H1 (cell line): ENCODE measurements at regions not wholly inside any gene's neighbourhood (a gene's known extent, or its start where the extent isn't known, plus 50 kb on each side); places are given as distances from the start of the nearest gene placed in this dataset.

Source experiments
- CTCF ChIA-PET: fragments of 300-600 bp; sonication (Branson Sonifier 250); formaldehyde crosslinking; loops from one replicate; lab custom pipeline; 2021; ENCODE audit not compliant: partially characterized antibody; lab: Charles Lee
- POLR2A ChIA-PET: fragments of 300-600 bp; sonication (Branson Sonifier 250); formaldehyde crosslinking; loops from one replicate; lab custom pipeline; 2021; ENCODE audit warnings: inconsistent platforms; ENCODE audit not compliant: partially characterized antibody; lab: Charles Lee
- DNase-seq, 2 experiments: peaks; one replicate each; pipeline versions ENCODE4 v3.0.0 to v3.0.0-alpha.2; 2010 to 2022; ENCODE audit warnings: low spot score in 2 of 2, low read depth in 1 of 2, mixed read lengths in 1 of 2
- FAIRE-seq: peaks from 2 replicates; lab custom pipeline; 2011; peaks lifted over from hg19 to GRCh38; lab: Jason Lieb, UNC
- H2AFZ ChIP-seq: 2 replicates; pipeline ENCODE4 v1.8.1; 2012; ENCODE audit warnings: low read length, inconsistent platforms
- H2AK5ac ChIP-seq: 2 replicates; pipeline ENCODE4 v1.6.1; 2013; ENCODE audit warnings: low read depth, low read length
- H2BK120ac ChIP-seq: replicated peaks from 2 replicates; pipeline ENCODE3; 2013; ENCODE audit warnings: low read depth, low read length, inconsistent platforms
- H2BK12ac ChIP-seq: 2 replicates; pipeline ENCODE4 v1.6.1; 2013; ENCODE audit warnings: low read depth, low read length
- H2BK15ac ChIP-seq: 2 replicates; pipeline ENCODE4 v1.6.1; 2013; ENCODE audit warnings: low read length
- H2BK20ac ChIP-seq: 2 replicates; pipeline ENCODE4 v1.6.1; 2013; ENCODE audit warnings: low read length
- H2BK5ac ChIP-seq: 2 replicates; pipeline ENCODE4 v1.6.1; 2013; ENCODE audit warnings: low read depth, low read length
- H3K14ac ChIP-seq: 2 replicates; pipeline ENCODE4 v1.6.1; 2013; ENCODE audit warnings: inconsistent platforms; ENCODE audit not compliant: insufficient read length
- H3K18ac ChIP-seq: 2 replicates; pipeline ENCODE4 v1.6.1; 2013; ENCODE audit warnings: low read length; ENCODE audit errors: extremely low read depth
- H3K23ac ChIP-seq: 2 replicates; pipeline ENCODE4 v1.6.1; 2013; ENCODE audit warnings: inconsistent platforms; ENCODE audit not compliant: insufficient read length
- H3K23me2 ChIP-seq: 2 replicates; pipeline ENCODE4 v1.6.1; 2013; ENCODE audit warnings: low read depth, low read length
- H3K27ac ChIP-seq: 2 replicates; pipeline ENCODE4 v1.6.1; 2011; ENCODE audit warnings: low read depth, low read length, inconsistent platforms
- H3K27me3 ChIP-seq, 4 experiments: replicated peaks in 1 of 4; 1 replicate in 1 of 4; 2 replicates in 3 of 4; pipeline versions ENCODE4 v1.6.1 to v1.8.1; 2011 to 2013; ENCODE audit warnings: low read length in 3 of 4, mild to moderate bottlenecking in 3 of 4, inconsistent platforms in 2 of 4, mixed read lengths in 2 of 4, moderate library complexity in 1 of 4; ENCODE audit not compliant: control insufficient read depth in 3 of 4, insufficient read depth in 3 of 4; ENCODE audit errors: extremely low read depth in 1 of 4
- H3K36me3 ChIP-seq, 4 experiments: 2 replicates each; pipeline versions ENCODE4 v1.6.1 to v1.8.1; 2011 to 2013; ENCODE audit warnings: mild to moderate bottlenecking in 4 of 4, low read length in 3 of 4, moderate library complexity in 2 of 4, control low read depth in 1 of 4, inconsistent platforms in 1 of 4; ENCODE audit not compliant: insufficient read depth in 4 of 4, control insufficient read depth in 2 of 4
- H3K4ac ChIP-seq: replicated peaks from 2 replicates; pipeline ENCODE3; 2013; ENCODE audit warnings: low read length, low read depth, mixed read lengths, inconsistent platforms; ENCODE audit not compliant: insufficient read length
- H3K4me1 ChIP-seq, 4 experiments: replicated peaks in 1 of 4; 1 replicate in 1 of 4; 2 replicates in 3 of 4; pipeline versions ENCODE4 v1.6.1 to v1.8.1; 2011 to 2013; ENCODE audit warnings: low read length in 3 of 4, inconsistent platforms in 2 of 4, mixed read lengths in 1 of 4; ENCODE audit not compliant: insufficient read depth in 4 of 4, control insufficient read depth in 3 of 4
- H3K4me2 ChIP-seq, 2 experiments: 2 replicates each; pipeline versions ENCODE4 v1.6.1 to v1.8.1; 2011 to 2013; ENCODE audit warnings: low read depth in 2 of 2, low read length in 2 of 2, control low read depth in 1 of 2, inconsistent platforms in 1 of 2, mild to moderate bottlenecking in 1 of 2; ENCODE audit not compliant: insufficient read depth in 1 of 2
- H3K4me3 ChIP-seq, 4 experiments: fragments of 200-600, 300-600 bp in 1 of 4; sonication (generic), shearing (Covaris generic), sonication (Bioruptor Twin) in 1 of 4; 2 replicates each; pipeline versions ENCODE4 v1.5.1 to v1.8.1; 2011 to 2016; ENCODE audit warnings: low read length in 4 of 4, low read depth in 3 of 4, control low read depth in 2 of 4, inconsistent platforms in 2 of 4, mild to moderate bottlenecking in 2 of 4, mixed read lengths in 1 of 4, moderate library complexity in 1 of 4; ENCODE audit not compliant: insufficient read depth in 2 of 4; ENCODE audit errors: extremely low read depth in 1 of 4
- H3K56ac ChIP-seq: replicated peaks from 2 replicates; pipeline ENCODE3; 2013; ENCODE audit warnings: low read depth, mild to moderate bottlenecking, mixed read lengths, low read length, inconsistent platforms; ENCODE audit not compliant: insufficient read length
- H3K79me1 ChIP-seq: 2 replicates; pipeline ENCODE4 v1.6.1; 2013; ENCODE audit warnings: low read depth, low read length, control low read depth
- H3K79me2 ChIP-seq, 2 experiments: 2 replicates each; pipeline versions ENCODE4 v1.6.1 to v1.8.1; 2012 to 2013; ENCODE audit warnings: low read length in 2 of 2, mild to moderate bottlenecking in 2 of 2, inconsistent platforms in 1 of 2; ENCODE audit not compliant: insufficient read depth in 2 of 2, control insufficient read depth in 1 of 2
- H3K9ac ChIP-seq, 4 experiments: replicated peaks in 1 of 4; 1 replicate in 1 of 4; 2 replicates in 3 of 4; pipeline versions ENCODE4 v1.6.1 to v1.8.1; 2011 to 2013; ENCODE audit warnings: low read depth in 3 of 4, low read length in 3 of 4, control low read depth in 2 of 4, mild to moderate bottlenecking in 2 of 4, moderate library complexity in 2 of 4, inconsistent platforms in 1 of 4; ENCODE audit errors: extremely low read depth in 1 of 4
- H3K9me3 ChIP-seq, 2 experiments: 2 replicates each; pipeline versions ENCODE4 v1.6.1 to v1.8.1; 2012 to 2013; ENCODE audit warnings: mild to moderate bottlenecking in 2 of 2, moderate library complexity in 2 of 2, control low read depth in 1 of 2, inconsistent platforms in 1 of 2, low read depth in 1 of 2, low read length in 1 of 2, mixed read lengths in 1 of 2; ENCODE audit not compliant: insufficient read depth in 2 of 2
- H4K20me1 ChIP-seq, 2 experiments: replicated peaks in 1 of 2; 2 replicates each; pipeline versions ENCODE3 to v1.8.1; 2011 to 2013; ENCODE audit warnings: inconsistent platforms in 2 of 2, low read length in 2 of 2, mild to moderate bottlenecking in 1 of 2; ENCODE audit not compliant: insufficient read depth in 2 of 2, control insufficient read depth in 1 of 2
- H4K5ac ChIP-seq: 2 replicates; pipeline ENCODE4 v1.6.1; 2013; ENCODE audit warnings: low read length, low read depth, mixed read lengths, inconsistent platforms; ENCODE audit not compliant: insufficient read length
- H4K8ac ChIP-seq: 2 replicates; pipeline ENCODE4 v1.8.0; 2013; ENCODE audit warnings: mild to moderate bottlenecking, moderate library complexity, low read length, inconsistent platforms; ENCODE audit not compliant: insufficient read depth; ENCODE audit errors: extremely low read depth
- H4K91ac ChIP-seq: replicated peaks from 2 replicates; pipeline ENCODE3; 2013; ENCODE audit warnings: low read length, mixed read lengths, inconsistent platforms; ENCODE audit not compliant: insufficient read length
- BACH1 ChIP-seq: IDR thresholded peaks from 2 replicates; pipeline ENCODE4 v1.6.1; 2012; ENCODE audit warnings: low read length, improper control_type of control experiment
- E2F6 ChIP-seq: IDR thresholded peaks from 2 replicates; pipeline ENCODE4 v1.6.1; 2012; ENCODE audit warnings: inconsistent platforms
- EP300 ChIP-seq, 2 experiments: IDR thresholded peaks; 1 replicate in 1 of 2; 2 replicates in 1 of 2; pipeline ENCODE4 v1.6.1; 2011 to 2012; ENCODE audit warnings: low read depth in 2 of 2, low read length in 2 of 2, mild to moderate bottlenecking in 2 of 2, borderline replicate concordance in 1 of 2, inconsistent platforms in 1 of 2, moderate library complexity in 1 of 2
- RAD21 ChIP-seq, 2 experiments: IDR thresholded peaks in 1 of 2; conservative IDR thresholded peaks in 1 of 2; 2 replicates each; pipeline ENCODE4 v1.6.1; 2011; ENCODE audit warnings: low read depth in 2 of 2, low read length in 2 of 2, improper control_type of control experiment in 1 of 2, inconsistent platforms in 1 of 2, mild to moderate bottlenecking in 1 of 2, moderate library complexity in 1 of 2
- WGBS, 2 experiments: shearing (Covaris generic) in 1 of 2; methylation state at CpG; one replicate each; pipeline versions ENCODE4 v1.1.6 to v1.1.7; 2013 to 2015; ENCODE audit warnings: low lambda C conversion rate in 2 of 2, mixed read lengths in 2 of 2, inconsistent platforms in 1 of 2, low coverage in 1 of 2, missing lambda C conversion rate in 1 of 2; ENCODE audit not compliant: insufficient replicate concordance in 2 of 2, insufficient coverage in 1 of 2, insufficient read length in 1 of 2; ENCODE audit errors: extremely low coverage in 1 of 2, missing lambda C conversion rate in 1 of 2; 5-methylcytosine and 5-hydroxymethylcytosine counted together
- TF ChIP-seq, protein P1 (sequence below), 3 experiments: IDR thresholded peaks; 1 replicate in 2 of 3; 2 replicates in 1 of 3; pipeline versions ENCODE4 v1.5.1 to v1.6.1; 2011; ENCODE audit warnings: low read length in 3 of 3, mild to moderate bottlenecking in 3 of 3, inconsistent platforms in 2 of 3, low read depth in 1 of 3, moderate library complexity in 1 of 3; ENCODE audit not compliant: insufficient read depth in 1 of 3; ENCODE audit errors: control extremely low read depth in 1 of 3

- no peak overlapping the region for H2BK5ac ChIP-seq
- no peak overlapping the region for H2AK5ac ChIP-seq
- H4K5ac ChIP-seq = no peak overlapping the region
- no peak overlapping the region for H3K18ac ChIP-seq
- no peaks in the 10 kb centered on the region for H3K4me1 ChIP-seq
- no peak overlapping the region for H3K14ac ChIP-seq
- H2BK120ac ChIP-seq = no peak overlapping the region
- H3K4me3 ChIP-seq = no peak overlapping the region
- ChIA-PET CTCF (interaction anchor here (0.6 to 1.7 kb wide), 11 partner anchors 11 to 710 kb away, joined by 3 to 4 read pairs (median 3); no protein-coding TSS in a partner anchor), POLR2A (no interaction called here)
- H3K9ac ChIP-seq = no peak overlapping the region
- no peak overlapping the region for H4K8ac ChIP-seq
- no peak overlapping the region for H2BK15ac ChIP-seq
- no peak overlapping the region for H4K91ac ChIP-seq
- H3K23me2 ChIP-seq = no peaks in the 10 kb centered on the region
- FAIRE-seq (peak; percentile 63), DNase-seq (no peak)
- H3K79me2 ChIP-seq = no peaks in the 10 kb centered on the region
- TF ChIP-seq EP300 (IDR thresholded peaks at IDR 0.05; ENCODE audit: borderline replicate concordance in 1 of 2, low read depth in 2 of 2, low read length in 2 of 2) (no peak), E2F6 (no peak), RAD21 (IDR thresholded peaks at IDR 0.05 in 1 of 2, conservative IDR thresholded peaks at IDR 0.05 in 1 of 2; ENCODE audit: low read depth in 2 of 2, low read length in 2 of 2) (peak; percentile 73 to 76), BACH1 (no peak)
- TF ChIP-seq, protein P1, sequence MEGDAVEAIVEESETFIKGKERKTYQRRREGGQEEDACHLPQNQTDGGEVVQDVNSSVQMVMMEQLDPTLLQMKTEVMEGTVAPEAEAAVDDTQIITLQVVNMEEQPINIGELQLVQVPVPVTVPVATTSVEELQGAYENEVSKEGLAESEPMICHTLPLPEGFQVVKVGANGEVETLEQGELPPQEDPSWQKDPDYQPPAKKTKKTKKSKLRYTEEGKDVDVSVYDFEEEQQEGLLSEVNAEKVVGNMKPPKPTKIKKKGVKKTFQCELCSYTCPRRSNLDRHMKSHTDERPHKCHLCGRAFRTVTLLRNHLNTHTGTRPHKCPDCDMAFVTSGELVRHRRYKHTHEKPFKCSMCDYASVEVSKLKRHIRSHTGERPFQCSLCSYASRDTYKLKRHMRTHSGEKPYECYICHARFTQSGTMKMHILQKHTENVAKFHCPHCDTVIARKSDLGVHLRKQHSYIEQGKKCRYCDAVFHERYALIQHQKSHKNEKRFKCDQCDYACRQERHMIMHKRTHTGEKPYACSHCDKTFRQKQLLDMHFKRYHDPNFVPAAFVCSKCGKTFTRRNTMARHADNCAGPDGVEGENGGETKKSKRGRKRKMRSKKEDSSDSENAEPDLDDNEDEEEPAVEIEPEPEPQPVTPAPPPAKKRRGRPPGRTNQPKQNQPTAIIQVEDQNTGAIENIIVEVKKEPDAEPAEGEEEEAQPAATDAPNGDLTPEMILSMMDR (IDR thresholded peaks at IDR 0.05; ENCODE audit: control extremely low read depth in 1 of 3, insufficient read depth in 1 of 3, low read depth in 1 of 3, low read length in 3 of 3) = peak in 2 of 3 experiments; percentile 23 to 62; a peak in 2 of 4 replicates
- H3K4ac ChIP-seq = no peak overlapping the region
- no peaks in the 10 kb centered on the region for H3K36me3 ChIP-seq
- no peaks in the 10 kb centered on the region for H3K9me3 ChIP-seq
- H2BK20ac ChIP-seq = no peak overlapping the region
- no peaks in the 10 kb centered on the region for H3K79me1 ChIP-seq
- H3K27ac ChIP-seq = no peak overlapping the region
- peak overlapping the region; percentile 91; the same call in 1 of the 2 replicates for H2AFZ ChIP-seq
- H3K23ac ChIP-seq = no peak overlapping the region
- no peak overlapping the region for H2BK12ac ChIP-seq
- no peaks in the 10 kb centered on the region for H4K20me1 ChIP-seq
- H3K56ac ChIP-seq = no peak overlapping the region
- no peak overlapping the region for H3K4me2 ChIP-seq
- 77% methylated on average over 4 of the region's 4 CpGs; no CpG with 5 or more reads in 1 of the 2 experiments for WGBS, 2 experiments
- H3K27me3 ChIP-seq = no peaks in the 10 kb centered on the region
These were observed 679.5 kb upstream of the NRSN1 start for GRCh38 chr6:23446469-23446967.
